Osteocyte (in vitro differentiated cells): ENCODE measurements at regions not wholly inside any gene's neighbourhood (a gene's known extent, or its start where the extent isn't known, plus 50 kb on each side); places are given as distances from the start of the nearest gene placed in this dataset.

Experiments used
- DNase-seq: peaks from one replicate; pipeline ENCODE4 v3.0.0; 2021; ENCODE audit warnings: mixed read lengths; ENCODE audit not compliant: unreplicated experiment; ENCODE audit errors: extremely low spot score
- H3K27ac Mint-ChIP-seq: one replicate; pipeline ENCODE4 v1.8.0; 2021; ENCODE audit warnings: mild to moderate bottlenecking, mixed read lengths; ENCODE audit not compliant: unreplicated experiment
- H3K27me3 Mint-ChIP-seq: one replicate; pipeline ENCODE4 v1.8.0; 2021; ENCODE audit warnings: mixed read lengths; ENCODE audit not compliant: unreplicated experiment
- H3K36me3 Mint-ChIP-seq: one replicate; pipeline ENCODE4 v1.8.0; 2021; ENCODE audit warnings: mixed read lengths; ENCODE audit not compliant: unreplicated experiment
- H3K4me1 Mint-ChIP-seq: one replicate; pipeline ENCODE4 v1.8.0; 2021; ENCODE audit warnings: mixed read lengths; ENCODE audit not compliant: unreplicated experiment
- H3K4me3 Mint-ChIP-seq: one replicate; pipeline ENCODE4 v1.8.0; 2021; ENCODE audit warnings: mild to moderate bottlenecking, moderate library complexity, mixed read lengths; ENCODE audit not compliant: unreplicated experiment
- H3K9me3 Mint-ChIP-seq: one replicate; pipeline ENCODE4 v1.8.0; 2021; ENCODE audit warnings: mixed read lengths; ENCODE audit not compliant: unreplicated experiment
- CTCF ChIP-seq: fragments of 200-600 bp; sonication (generic); IDR thresholded peaks from 2 replicates; pipeline ENCODE4 v1.5.0; 2021; ENCODE audit warnings: antibody characterized with exemption, mild to moderate bottlenecking, moderate library complexity

GRCh38 chr4:110955748-110956147 is 332.9 kb upstream of the PITX2 start:
- peaks cover 6% of the 10 kb centered on the region for H3K27me3 Mint-ChIP-seq
- H3K36me3 Mint-ChIP-seq: no peaks in the 10 kb centered on the region
- no peaks in the 10 kb centered on the region for H3K4me1 Mint-ChIP-seq
- DNase-seq: no peak
- TF ChIP-seq CTCF: no peak
- H3K27ac Mint-ChIP-seq: no peak overlapping the region
- H3K4me3 Mint-ChIP-seq: no peak overlapping the region
- no peaks in the 10 kb centered on the region for H3K9me3 Mint-ChIP-seq

- no peak for DNase-seq
- H3K4me1 Mint-ChIP-seq: no peaks in the 10 kb centered on the region
- TF ChIP-seq CTCF: peak; percentile 38
- no peak overlapping the region for H3K4me3 Mint-ChIP-seq
- H3K27ac Mint-ChIP-seq: no peak overlapping the region
- no peaks in the 10 kb centered on the region for H3K9me3 Mint-ChIP-seq
- peaks cover 10% of the 10 kb centered on the region for H3K27me3 Mint-ChIP-seq
- no peaks in the 10 kb centered on the region for H3K36me3 Mint-ChIP-seq
Measured at GRCh38 chr4:110959041-110959643, 336.3 kb upstream of the PITX2 start.

- H3K9me3 Mint-ChIP-seq: no peaks in the 10 kb centered on the region
- no peaks in the 10 kb centered on the region for H3K4me1 Mint-ChIP-seq
- no peak overlapping the region for H3K27ac Mint-ChIP-seq
- TF ChIP-seq CTCF: no peak
- no peaks in the 10 kb centered on the region for H3K36me3 Mint-ChIP-seq
- no peak overlapping the region for H3K4me3 Mint-ChIP-seq
- H3K27me3 Mint-ChIP-seq: peaks cover 10% of the 10 kb centered on the region
- DNase-seq: no peak
Measured at GRCh38 chr4:110961066-110961465, 338.2 kb upstream of the PITX2 start.

GRCh38 chr4:110962616-110963015 is 339.7 kb upstream of the PITX2 start:
- Mint-ChIP-seq H3K27me3 (peaks cover 10% of the 10 kb centered on the region), H3K27ac (no peak overlapping the region), H3K4me1 (no peaks in the 10 kb centered on the region), H3K4me3 (no peak overlapping the region), H3K9me3 (no peaks in the 10 kb centered on the region), H3K36me3 (no peaks in the 10 kb centered on the region)
- TF ChIP-seq CTCF: no peak
- no peak for DNase-seq

- no peaks in the 10 kb centered on the region for H3K4me1 Mint-ChIP-seq
- TF ChIP-seq CTCF: no peak
- H3K9me3 Mint-ChIP-seq: no peaks in the 10 kb centered on the region
- DNase-seq: no peak
- H3K4me3 Mint-ChIP-seq: no peak overlapping the region
- no peak overlapping the region for H3K27ac Mint-ChIP-seq
- peaks cover 10% of the 10 kb centered on the region for H3K27me3 Mint-ChIP-seq
- H3K36me3 Mint-ChIP-seq: no peaks in the 10 kb centered on the region
Measured at GRCh38 chr4:110963662-110964280, 340.9 kb upstream of the PITX2 start.
